HL-60 (cell line): ENCODE measurements at regions not wholly inside any gene's neighbourhood (a gene's known extent, or its start where the extent isn't known, plus 50 kb on each side); places are given as distances from the start of the nearest gene placed in this dataset.

ENCODE experiments used
- DNase-seq, 2 experiments: peaks; one replicate each; pipeline ENCODE4 v3.0.0-alpha.2; 2010 to 2020; ENCODE audit warnings: low read depth in 1 of 2, low spot score in 1 of 2
- H3K27ac ChIP-seq: fragments of 250-450 bp; sonication (Bioruptor Pico); replicated peaks from 2 replicates; pipeline ENCODE4 v1.5.1; 2020; ENCODE audit warnings: mild to moderate bottlenecking, moderate library complexity
- H3K27me3 ChIP-seq: fragments of 250-450 bp; sonication (Bioruptor Pico); 2 replicates; pipeline ENCODE4 v1.5.1; 2021; ENCODE audit warnings: mild to moderate bottlenecking, moderate library complexity; ENCODE audit not compliant: insufficient read depth, poor library complexity, severe bottlenecking
- H3K4me3 ChIP-seq: replicated peaks from 2 replicates; pipeline ENCODE4 v1.5.1; 2011; ENCODE audit warnings: mild to moderate bottlenecking, control low read depth, low read length; ENCODE audit not compliant: insufficient read depth
- GABPA ChIP-seq: IDR thresholded peaks from 2 replicates; pipeline ENCODE4 v1.6.1; 2012; ENCODE audit warnings: low read depth
- POLR2AphosphoS5 ChIP-seq: IDR thresholded peaks from 2 replicates; pipeline ENCODE4 v1.6.1; 2012; ENCODE audit warnings: low read depth
- SPI1 ChIP-seq: IDR thresholded peaks from 2 replicates; pipeline ENCODE4 v1.6.1; 2012; ENCODE audit warnings: low read depth, mild to moderate bottlenecking, borderline replicate concordance
- TF ChIP-seq, protein P1 (sequence below): IDR thresholded peaks from 2 replicates; pipeline ENCODE4 v1.6.1; 2012; ENCODE audit warnings: low read depth; ENCODE audit not compliant: insufficient replicate concordance
- TF ChIP-seq, protein P2 (sequence below): IDR thresholded peaks from one replicate; pipeline ENCODE4 v1.5.1; 2011; ENCODE audit warnings: low read length, control low read depth, inconsistent platforms; ENCODE audit not compliant: insufficient read depth

DNA sequence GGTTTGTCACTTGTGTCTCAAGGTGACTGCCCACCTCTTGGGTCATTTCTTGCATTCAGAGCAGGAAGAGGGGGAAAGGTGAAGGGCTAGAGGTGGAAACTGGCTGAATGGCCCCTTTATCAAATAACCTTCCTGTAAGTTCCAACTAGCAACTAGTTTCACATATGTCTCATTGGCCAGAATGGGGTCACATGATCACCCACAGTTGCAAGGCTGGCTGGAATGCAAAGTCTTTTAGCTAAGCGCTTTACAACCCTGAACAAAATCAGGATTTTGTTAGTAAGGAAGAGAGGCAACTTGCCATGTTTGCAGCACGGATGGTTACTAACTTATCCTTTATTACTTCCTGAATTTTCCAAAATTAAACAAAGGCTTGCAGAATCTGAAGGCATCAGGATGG is 156.3 kb downstream of the EMX2 start:
- H3K27ac ChIP-seq, result no peak overlapping the region
- DNase-seq, result no peak
- TF ChIP-seq, protein P1, sequence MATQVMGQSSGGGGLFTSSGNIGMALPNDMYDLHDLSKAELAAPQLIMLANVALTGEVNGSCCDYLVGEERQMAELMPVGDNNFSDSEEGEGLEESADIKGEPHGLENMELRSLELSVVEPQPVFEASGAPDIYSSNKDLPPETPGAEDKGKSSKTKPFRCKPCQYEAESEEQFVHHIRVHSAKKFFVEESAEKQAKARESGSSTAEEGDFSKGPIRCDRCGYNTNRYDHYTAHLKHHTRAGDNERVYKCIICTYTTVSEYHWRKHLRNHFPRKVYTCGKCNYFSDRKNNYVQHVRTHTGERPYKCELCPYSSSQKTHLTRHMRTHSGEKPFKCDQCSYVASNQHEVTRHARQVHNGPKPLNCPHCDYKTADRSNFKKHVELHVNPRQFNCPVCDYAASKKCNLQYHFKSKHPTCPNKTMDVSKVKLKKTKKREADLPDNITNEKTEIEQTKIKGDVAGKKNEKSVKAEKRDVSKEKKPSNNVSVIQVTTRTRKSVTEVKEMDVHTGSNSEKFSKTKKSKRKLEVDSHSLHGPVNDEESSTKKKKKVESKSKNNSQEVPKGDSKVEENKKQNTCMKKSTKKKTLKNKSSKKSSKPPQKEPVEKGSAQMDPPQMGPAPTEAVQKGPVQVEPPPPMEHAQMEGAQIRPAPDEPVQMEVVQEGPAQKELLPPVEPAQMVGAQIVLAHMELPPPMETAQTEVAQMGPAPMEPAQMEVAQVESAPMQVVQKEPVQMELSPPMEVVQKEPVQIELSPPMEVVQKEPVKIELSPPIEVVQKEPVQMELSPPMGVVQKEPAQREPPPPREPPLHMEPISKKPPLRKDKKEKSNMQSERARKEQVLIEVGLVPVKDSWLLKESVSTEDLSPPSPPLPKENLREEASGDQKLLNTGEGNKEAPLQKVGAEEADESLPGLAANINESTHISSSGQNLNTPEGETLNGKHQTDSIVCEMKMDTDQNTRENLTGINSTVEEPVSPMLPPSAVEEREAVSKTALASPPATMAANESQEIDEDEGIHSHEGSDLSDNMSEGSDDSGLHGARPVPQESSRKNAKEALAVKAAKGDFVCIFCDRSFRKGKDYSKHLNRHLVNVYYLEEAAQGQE, result no peak
- TF ChIP-seq POLR2AphosphoS5, result no peak
- no peak for TF ChIP-seq GABPA
- no peak for TF ChIP-seq SPI1
- TF ChIP-seq, protein P2, sequence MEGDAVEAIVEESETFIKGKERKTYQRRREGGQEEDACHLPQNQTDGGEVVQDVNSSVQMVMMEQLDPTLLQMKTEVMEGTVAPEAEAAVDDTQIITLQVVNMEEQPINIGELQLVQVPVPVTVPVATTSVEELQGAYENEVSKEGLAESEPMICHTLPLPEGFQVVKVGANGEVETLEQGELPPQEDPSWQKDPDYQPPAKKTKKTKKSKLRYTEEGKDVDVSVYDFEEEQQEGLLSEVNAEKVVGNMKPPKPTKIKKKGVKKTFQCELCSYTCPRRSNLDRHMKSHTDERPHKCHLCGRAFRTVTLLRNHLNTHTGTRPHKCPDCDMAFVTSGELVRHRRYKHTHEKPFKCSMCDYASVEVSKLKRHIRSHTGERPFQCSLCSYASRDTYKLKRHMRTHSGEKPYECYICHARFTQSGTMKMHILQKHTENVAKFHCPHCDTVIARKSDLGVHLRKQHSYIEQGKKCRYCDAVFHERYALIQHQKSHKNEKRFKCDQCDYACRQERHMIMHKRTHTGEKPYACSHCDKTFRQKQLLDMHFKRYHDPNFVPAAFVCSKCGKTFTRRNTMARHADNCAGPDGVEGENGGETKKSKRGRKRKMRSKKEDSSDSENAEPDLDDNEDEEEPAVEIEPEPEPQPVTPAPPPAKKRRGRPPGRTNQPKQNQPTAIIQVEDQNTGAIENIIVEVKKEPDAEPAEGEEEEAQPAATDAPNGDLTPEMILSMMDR, result no peak
- no peaks in the 10 kb centered on the region for H3K27me3 ChIP-seq
- no peak overlapping the region for H3K4me3 ChIP-seq

DNA sequence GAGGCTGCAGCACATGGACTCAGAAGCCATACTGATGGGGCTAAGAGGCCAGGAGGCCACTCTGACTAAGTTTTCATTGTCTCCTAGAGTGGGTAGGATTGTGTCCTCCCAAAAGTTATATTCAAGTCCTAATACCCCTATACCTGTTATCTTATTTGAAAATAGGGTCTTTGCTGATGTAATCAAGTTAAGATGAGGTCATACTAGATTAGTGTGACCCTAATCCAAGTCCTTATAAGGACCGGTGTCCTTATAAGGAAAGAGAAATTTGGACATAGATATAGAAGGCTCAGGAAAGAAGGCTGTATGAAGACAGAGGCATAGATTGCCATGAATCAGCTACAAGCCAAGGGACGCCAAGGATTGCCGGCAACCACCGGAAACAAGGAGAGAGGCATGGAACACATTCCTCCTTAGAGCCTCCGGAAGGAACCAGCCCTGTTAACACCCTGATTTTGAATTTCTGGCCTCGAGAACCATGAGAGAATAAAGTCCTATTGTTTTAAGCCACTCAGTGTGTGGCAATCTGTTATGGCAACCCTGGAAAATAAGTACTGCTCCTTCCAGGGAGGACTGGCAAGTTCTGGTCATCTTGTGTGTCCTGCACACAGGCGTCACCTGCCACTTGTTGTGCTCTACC is 157.0 kb downstream of the EMX2 start:
- TF ChIP-seq, protein P2, result no peak
- TF ChIP-seq GABPA (no peak), SPI1 (no peak), POLR2AphosphoS5 (no peak)
- TF ChIP-seq, protein P1, result no peak
- no peaks in the 10 kb centered on the region for H3K27me3 ChIP-seq
- no peak overlapping the region for H3K27ac ChIP-seq
- no peak for DNase-seq
- no peak overlapping the region for H3K4me3 ChIP-seq

DNA sequence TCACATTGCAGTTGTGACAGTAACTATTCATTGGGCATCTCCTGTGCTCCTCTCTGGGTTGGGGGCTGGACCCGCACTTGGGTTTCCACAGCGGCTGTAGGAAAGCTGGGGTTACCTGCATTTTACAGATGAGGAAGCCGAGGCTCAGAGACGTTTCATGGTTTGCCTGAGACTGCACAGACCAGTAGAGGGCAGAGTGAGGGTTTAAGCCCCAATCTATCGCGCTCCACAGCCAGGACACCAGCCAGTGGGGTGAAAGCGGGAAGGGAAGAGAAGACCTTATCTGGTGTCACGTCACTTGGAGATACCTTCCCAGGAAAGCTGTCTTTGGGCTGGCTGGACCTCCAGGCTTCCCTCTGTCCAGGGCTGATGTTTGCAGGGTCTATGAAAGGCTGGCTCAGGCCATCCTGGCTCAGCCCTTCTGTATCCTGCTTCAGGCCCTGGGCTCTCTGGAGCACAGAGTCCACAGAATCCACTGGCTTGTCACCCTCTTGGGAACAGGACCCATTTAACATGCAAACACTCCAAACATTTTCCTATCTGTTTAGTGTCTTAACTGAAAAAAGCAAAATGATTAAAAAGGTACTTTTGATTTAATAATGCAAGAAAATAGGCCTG is 167.7 kb downstream of the EMX2 start:
- Histone ChIP-seq H3K27me3 (no peaks in the 10 kb centered on the region), H3K27ac (no peak overlapping the region), H3K4me3 (no peak overlapping the region)
- TF ChIP-seq POLR2AphosphoS5, result no peak
- TF ChIP-seq, protein P2, result peak; percentile 3
- DNase-seq, result no peak

DNA sequence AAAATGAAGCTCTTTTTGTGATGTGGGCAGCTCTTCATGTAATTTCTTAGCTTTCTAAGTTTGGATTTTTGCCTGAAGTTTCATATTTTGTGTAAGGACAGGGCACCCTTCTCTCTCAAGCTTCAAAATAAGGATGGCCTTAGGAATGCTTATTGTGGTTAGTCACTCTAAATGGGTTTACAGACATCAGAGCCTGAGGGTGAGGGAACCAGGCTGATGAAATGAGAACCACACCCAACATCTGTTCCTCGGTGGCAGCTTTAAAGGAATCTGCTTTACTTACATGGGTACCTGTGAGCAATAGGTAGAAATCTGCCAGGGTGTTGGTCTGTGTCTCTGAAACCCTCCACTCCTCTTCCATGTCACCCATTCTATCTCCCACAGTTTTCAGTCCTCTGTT is 174.3 kb downstream of the EMX2 start:
- Histone ChIP-seq H3K4me3 (no peak overlapping the region), H3K27me3 (no peaks in the 10 kb centered on the region), H3K27ac (no peak overlapping the region)
- no peak for DNase-seq
- TF ChIP-seq GABPA, result no peak
- TF ChIP-seq SPI1, result no peak
- no peak for TF ChIP-seq POLR2AphosphoS5
- TF ChIP-seq, protein P1, result no peak
